ENCODE measurements at regions not wholly inside any gene's neighbourhood (a gene's known extent, or its start where the extent isn't known, plus 50 kb on each side); places are given as distances from the start of the nearest gene placed in this dataset.

- no peak for TF ChIP-seq CTCF (conservative IDR thresholded peaks at IDR 0.05)
- no peak for TF ChIP-seq ZFX (IDR thresholded peaks at IDR 0.05)
Measured at GRCh38 chr11:8826901-8827560, 84.0 kb upstream of the AKIP1 start.
